K562 (cell line): ENCODE measurements at regions not wholly inside any gene's neighbourhood (a gene's known extent, or its start where the extent isn't known, plus 50 kb on each side); places are given as distances from the start of the nearest gene placed in this dataset.

Experiments
- ATAC-seq: fragments of 200-7000 bp; cut with Tn5 transposase; 3 replicates; pipeline ENCODE4 v1.9.1; 2020; ENCODE audit warnings: moderate library complexity
- BruUV-seq: library from RNA; stranded (reverse); fragments of 400-500 nt; replicated peaks from 2 replicates; lab custom pipeline; 2021; lab: Mats Ljungman, UMichigan
- CTCF ChIA-PET: fragments of 300-600 bp; formaldehyde crosslinking; extraction: SDS; loops from one replicate; lab custom pipeline; 2021; ENCODE audit warnings: low intra/inter-chr PET ratio; lab: Yijun Ruan, JAX
- POLR2A ChIA-PET: fragments of 300-600, 350-650 bp; sonication (Branson Sonifier 250); formaldehyde crosslinking; extraction: SDS; loops from one replicate; lab custom pipeline; 2021; ENCODE audit warnings: antibody characterized with exemption, inconsistent platforms; lab: Yijun Ruan, JAX
- DNase-seq, 4 experiments: peaks; one replicate each; pipeline versions ENCODE4 v3.0.0 to v3.0.0-alpha.2; 2011 to 2018; ENCODE audit warnings: low spot score in 3 of 4, mixed read lengths in 3 of 4; ENCODE audit errors: extremely low read depth in 1 of 4
- FAIRE-seq: peaks from 2 replicates; lab custom pipeline; 2011; peaks lifted over from hg19 to GRCh38; lab: Jason Lieb, UNC
- H2AFZ ChIP-seq: 2 replicates; pipeline ENCODE4 v1.6.0; 2011; ENCODE audit warnings: low read depth, low read length, control low read depth, inconsistent platforms
- H3K27ac ChIP-seq: fragments of 200-600 bp; 3 replicates; pipeline ENCODE4 v1.8.0; 2011; ENCODE audit warnings: low read depth, mild to moderate bottlenecking, control low read depth, inconsistent platforms, low read length, moderate library complexity, mixed read lengths; ENCODE audit errors: extremely low read depth
- H3K27me3 ChIP-seq, 2 experiments: fragments of 300-600 bp in 1 of 2; 2 replicates in 1 of 2; 3 replicates in 1 of 2; pipeline versions ENCODE4 v1.6.0 to v1.8.0; 2011; ENCODE audit warnings: inconsistent platforms in 2 of 2, low read length in 2 of 2, mild to moderate bottlenecking in 1 of 2, mixed read lengths in 1 of 2, moderate library complexity in 1 of 2; ENCODE audit not compliant: control insufficient read depth in 2 of 2, insufficient read depth in 2 of 2
- H3K36me3 ChIP-seq: fragments of 300-600 bp; 3 replicates; pipeline ENCODE4 v1.8.0; 2011; ENCODE audit warnings: mild to moderate bottlenecking, low read length, inconsistent platforms; ENCODE audit not compliant: control insufficient read depth, insufficient read depth
- H3K4me1 ChIP-seq, 2 experiments: fragments of 200-600 bp in 1 of 2; replicated peaks in 1 of 2; 2 replicates in 1 of 2; 3 replicates in 1 of 2; pipeline versions ENCODE4 v1.5.1 to v1.8.0; 2011; ENCODE audit warnings: inconsistent platforms in 2 of 2, low read length in 2 of 2, mild to moderate bottlenecking in 1 of 2, mixed read lengths in 1 of 2, moderate library complexity in 1 of 2; ENCODE audit not compliant: control insufficient read depth in 2 of 2, insufficient read depth in 2 of 2
- H3K4me2 ChIP-seq: 2 replicates; pipeline ENCODE4 v1.6.1; 2011; ENCODE audit warnings: low read length, control low read depth, inconsistent platforms, mixed read lengths; ENCODE audit not compliant: insufficient read depth
- H3K4me3 ChIP-seq: fragments of 200-600 bp; sonication (generic), shearing (Covaris generic); 2 replicates; pipeline ENCODE4 v1.5.1; 2016; ENCODE audit warnings: control low read depth, inconsistent platforms
- H3K79me2 ChIP-seq: fragments of 200-600 bp; 3 replicates; pipeline ENCODE4 v1.8.0; 2011; ENCODE audit warnings: low read length, inconsistent platforms; ENCODE audit not compliant: control insufficient read depth, insufficient read depth
- H3K9ac ChIP-seq, 2 experiments: 2 replicates each; pipeline versions ENCODE4 v1.6.0 to v1.6.1; 2011; ENCODE audit warnings: low read depth in 2 of 2, low read length in 2 of 2, control low read depth in 1 of 2, inconsistent platforms in 1 of 2, mild to moderate bottlenecking in 1 of 2, mixed read lengths in 1 of 2; ENCODE audit not compliant: insufficient read depth in 1 of 2
- H3K9me1 ChIP-seq: one replicate; pipeline ENCODE4 v1.6.0; 2011; ENCODE audit warnings: inconsistent platforms, mild to moderate bottlenecking, low read length, moderate library complexity; ENCODE audit not compliant: control insufficient read depth, insufficient read depth
- H3K9me3 ChIP-seq: replicated peaks from 2 replicates; pipeline ENCODE4 v1.5.1; 2011; ENCODE audit warnings: low read depth, low read length, inconsistent platforms; ENCODE audit not compliant: control insufficient read depth, insufficient read depth
- H4K20me1 ChIP-seq: replicated peaks from 2 replicates; pipeline ENCODE4 v1.6.1; 2011; ENCODE audit warnings: low read length, inconsistent platforms, mixed read lengths; ENCODE audit not compliant: control insufficient read depth, insufficient read depth
- CREB5 ChIP-seq: fragments of 250-450 bp; sonication (Bioruptor Pico); IDR thresholded peaks from 2 replicates; pipeline ENCODE4 v1.5.0; 2020; ENCODE audit warnings: mild to moderate bottlenecking
- DLX4 ChIP-seq: fragments of 250-450 bp; sonication (Bioruptor Pico); IDR thresholded peaks from 2 replicates; pipeline ENCODE4 v1.6.1; 2021; ENCODE audit warnings: mild to moderate bottlenecking
- EP400 ChIP-seq: fragments of 450-650 bp; IDR thresholded peaks from 2 replicates; pipeline ENCODE4 v1.6.1; 2017; ENCODE audit warnings: antibody characterized with exemption, mild to moderate bottlenecking, moderate library complexity
- ETS2 ChIP-seq: IDR thresholded peaks from 2 replicates; pipeline ENCODE4 v1.6.1; 2016; ENCODE audit warnings: borderline replicate concordance, missing genetic modification characterization, mild to moderate bottlenecking, moderate library complexity, missing compliant biosample characterization; ENCODE audit not compliant: poor library complexity, severe bottlenecking
- FOXA1 ChIP-seq: fragments of 450-650 bp; IDR thresholded peaks from 2 replicates; pipeline ENCODE4 v1.6.1; 2016; ENCODE audit warnings: mild to moderate bottlenecking, borderline replicate concordance
- JUND ChIP-seq, 2 experiments: IDR thresholded peaks; 2 replicates in 1 of 2; 3 replicates in 1 of 2; pipeline ENCODE4 v1.6.1; 2011; ENCODE audit warnings: borderline replicate concordance in 2 of 2, low read depth in 2 of 2, low read length in 2 of 2, improper control_type of control experiment in 1 of 2, missing biosample characterization in 1 of 2, missing genetic modification characterization in 1 of 2, missing genetic modification reagents in 1 of 2
- MIER1 ChIP-seq: fragments of 450-650 bp; IDR thresholded peaks from 2 replicates; pipeline ENCODE4 v1.6.1; 2016; ENCODE audit warnings: antibody characterized with exemption, mild to moderate bottlenecking, low read depth
- NFIX ChIP-seq: fragments of 250-450 bp; sonication (Bioruptor Pico); IDR thresholded peaks from 2 replicates; pipeline ENCODE4 v1.4.0; 2020; ENCODE audit warnings: low read depth, mild to moderate bottlenecking, moderate library complexity
- NR4A1 ChIP-seq, 2 experiments: fragments of 250-450 bp in 1 of 2; fragments of 450-650 bp in 1 of 2; sonication (Bioruptor Pico) in 1 of 2; IDR thresholded peaks; 2 replicates each; pipeline versions ENCODE4 v1.4.0 to v1.6.1; 2016 to 2020; ENCODE audit warnings: mild to moderate bottlenecking in 2 of 2, missing compliant biosample characterization in 1 of 2, missing genetic modification characterization in 1 of 2, moderate library complexity in 1 of 2
- PTBP1 ChIP-seq: fragments of 200-400 bp; formaldehyde crosslinking; IDR thresholded peaks from 2 replicates; pipeline ENCODE4 v1.6.1; 2017; ENCODE audit warnings: low read depth, low read length
- TGIF2 ChIP-seq: sonication (generic); formaldehyde crosslinking; IDR thresholded peaks from 2 replicates; pipeline ENCODE4 v1.8.1; 2022; ENCODE audit warnings: mild to moderate bottlenecking, missing genetic modification reagents, moderate library complexity
- XRCC5 ChIP-seq: fragments of 200-400 bp; formaldehyde crosslinking; IDR thresholded peaks from 2 replicates; pipeline ENCODE4 v1.6.1; 2017; ENCODE audit warnings: low read depth, mild to moderate bottlenecking, low read length
- ZNF146 ChIP-seq: IDR thresholded peaks from one replicate; pipeline ENCODE4 v1.6.1; 2018; ENCODE audit warnings: missing compliant biosample characterization; ENCODE audit not compliant: unreplicated experiment
- ZNF316 ChIP-seq: fragments of 450-650 bp; IDR thresholded peaks from 2 replicates; pipeline ENCODE4 v1.6.1; 2016
- ZNF77 ChIP-seq: fragments of 250-450 bp; sonication (Bioruptor Pico); IDR thresholded peaks from 2 replicates; pipeline ENCODE4 v1.5.0; 2020
- ZNF780A ChIP-seq: fragments of 250-450 bp; sonication (Bioruptor Pico); IDR thresholded peaks from 2 replicates; pipeline ENCODE4 v1.5.0; 2021; ENCODE audit warnings: mild to moderate bottlenecking
- WGBS: fragments of 100-300 bp; shearing (Covaris generic); methylation state at CpG from one replicate; pipeline ENCODE4 v1.1.6; 2016; ENCODE audit warnings: low coverage, mixed read lengths; ENCODE audit not compliant: insufficient coverage; ENCODE audit errors: missing lambda C conversion rate; 5-methylcytosine and 5-hydroxymethylcytosine counted together
- in situ Hi-C: fragments of 300-500 bp; cut with MboI; formaldehyde crosslinking; loops from 4 replicates; pipeline ENCODE4 v1.15.0; 2018; ENCODE audit warnings: inconsistent platforms, mixed read lengths
- intact Hi-C: fragments of 100-400 bp; cut with micrococcal nuclease; formaldehyde crosslinking; loops from 2 replicates; pipeline ENCODE4 v1.14.2; 2022
- TF ChIP-seq, protein P1 (sequence below): fragments of 150-350 bp; conservative IDR thresholded peaks from 2 replicates; pipeline ENCODE4 v1.6.1; 2014; ENCODE audit warnings: low read length

- DNase-seq (no peak), ATAC-seq (no peak), FAIRE-seq (no peak)
- 0 out of 5 replicates have a peak, but pooled peaks cover 0 to 2% of the 10 kb centered on the region in 2 experiments for H3K4me1 ChIP-seq
- intact Hi-C loops (no loop called here), in situ Hi-C loops (no loop called here)
- no peaks in the 10 kb centered on the region for H3K9me1 ChIP-seq
- H3K4me2 ChIP-seq: no peak overlapping the region
- no peaks in the 10 kb centered on the region for H3K36me3 ChIP-seq
- BruUV-seq: no TSS peak
- H3K9me3 ChIP-seq: no peaks in the 10 kb centered on the region
- H4K20me1 ChIP-seq: no peaks in the 10 kb centered on the region
- ChIA-PET POLR2A (no interaction called here), CTCF (no interaction called here)
- peaks cover 0 to 10% of the 10 kb centered on the region in 2 experiments; a peak in 1 of 5 replicates for H3K27me3 ChIP-seq
- no peak overlapping the region for H3K9ac ChIP-seq
- 0% methylated on average over 3 of the region's 3 CpGs for WGBS
- no peak overlapping the region for H3K4me3 ChIP-seq
- no peak overlapping the region for H3K27ac ChIP-seq
- H2AFZ ChIP-seq: no peak overlapping the region
- H3K79me2 ChIP-seq: no peaks in the 10 kb centered on the region
- TF ChIP-seq ZNF316 (no peak), CREB5 (CRISPR knock-in tag) (no peak), ZNF77 (CRISPR knock-in tag) (no peak), TGIF2 (CRISPR knock-in tag) (no peak), JUND (IDR thresholded peaks at IDR 0.05; ENCODE audit: borderline replicate concordance, low read depth, low read length) (no peak), JUND (tag; IDR thresholded peaks at IDR 0.05; ENCODE audit: borderline replicate concordance, low read depth, low read length) (no peak), PTBP1 (no peak), XRCC5 (no peak), ETS2 (tag) (no peak), FOXA1 (no peak), MIER1 (no peak), NFIX (CRISPR knock-in tag) (no peak), ZNF146 (CRISPR knock-in tag) (no peak), NR4A1 (CRISPR knock-in tag; IDR thresholded peaks at IDR 0.05) (no peak), NR4A1 (tag; IDR thresholded peaks at IDR 0.05) (no peak), EP400 (no peak), ZNF780A (CRISPR knock-in tag) (no peak), DLX4 (no peak)
- TF ChIP-seq, protein P1, sequence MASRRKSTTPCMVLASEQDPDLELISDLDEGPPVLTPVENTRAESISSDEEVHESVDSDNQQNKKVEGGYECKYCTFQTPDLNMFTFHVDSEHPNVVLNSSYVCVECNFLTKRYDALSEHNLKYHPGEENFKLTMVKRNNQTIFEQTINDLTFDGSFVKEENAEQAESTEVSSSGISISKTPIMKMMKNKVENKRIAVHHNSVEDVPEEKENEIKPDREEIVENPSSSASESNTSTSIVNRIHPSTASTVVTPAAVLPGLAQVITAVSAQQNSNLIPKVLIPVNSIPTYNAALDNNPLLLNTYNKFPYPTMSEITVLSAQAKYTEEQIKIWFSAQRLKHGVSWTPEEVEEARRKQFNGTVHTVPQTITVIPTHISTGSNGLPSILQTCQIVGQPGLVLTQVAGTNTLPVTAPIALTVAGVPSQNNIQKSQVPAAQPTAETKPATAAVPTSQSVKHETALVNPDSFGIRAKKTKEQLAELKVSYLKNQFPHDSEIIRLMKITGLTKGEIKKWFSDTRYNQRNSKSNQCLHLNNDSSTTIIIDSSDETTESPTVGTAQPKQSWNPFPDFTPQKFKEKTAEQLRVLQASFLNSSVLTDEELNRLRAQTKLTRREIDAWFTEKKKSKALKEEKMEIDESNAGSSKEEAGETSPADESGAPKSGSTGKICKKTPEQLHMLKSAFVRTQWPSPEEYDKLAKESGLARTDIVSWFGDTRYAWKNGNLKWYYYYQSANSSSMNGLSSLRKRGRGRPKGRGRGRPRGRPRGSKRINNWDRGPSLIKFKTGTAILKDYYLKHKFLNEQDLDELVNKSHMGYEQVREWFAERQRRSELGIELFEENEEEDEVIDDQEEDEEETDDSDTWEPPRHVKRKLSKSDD: no peak
These were observed 264.7 kb downstream of the TNS1 start for GRCh38 chr2:217738061-217738460.
